GM19023 (cell line): ENCODE measurements at regions not wholly inside any gene's neighbourhood (a gene's known extent, or its start where the extent isn't known, plus 50 kb on each side); places are given as distances from the start of the nearest gene placed in this dataset.
"Not testable (repeated sequence)": the region's sequence is repeated elsewhere in the genome, so short reads cannot be mapped to it uniquely, and the experiment has no call there.

Source experiments
- ATAC-seq: cut with Tn5 transposase; IDR thresholded peaks from one replicate; pipeline ENCODE4 v1.9.1; 2021; ENCODE audit warnings: mild to moderate bottlenecking, moderate library complexity; ENCODE audit not compliant: unreplicated experiment

GRCh38 chr6:164063346-164063745, 648.8 kb downstream of the QKI start:
- no peak for ATAC-seq

- no peak for ATAC-seq
Observed at GRCh38 chr6:164062872-164063271, 648.4 kb downstream of the QKI start.

GRCh38 chr6:164057876-164058275, 643.4 kb downstream of the QKI start:
- ATAC-seq = no peak

- ATAC-seq = no peak
Observed at GRCh38 chr6:164051427-164051826, 636.9 kb downstream of the QKI start.

- ATAC-seq = no peak
Observed at GRCh38 chr6:164049517-164049988, 635.0 kb downstream of the QKI start.

GRCh38 chr6:164048840-164049516, 634.5 kb downstream of the QKI start:
- ATAC-seq = no peak

- ATAC-seq = no peak
Observed at GRCh38 chr6:164045082-164045481, 630.6 kb downstream of the QKI start.

GRCh38 chr6:164043656-164044055, 629.1 kb downstream of the QKI start:
- not testable (repeated sequence) for ATAC-seq

- no peak for ATAC-seq
Observed at GRCh38 chr6:164042212-164042611, 627.7 kb downstream of the QKI start.

- no peak for ATAC-seq
Observed at GRCh38 chr6:164040994-164041393, 626.5 kb downstream of the QKI start.

- no peak for ATAC-seq
Observed at GRCh38 chr6:164039954-164040375, 625.4 kb downstream of the QKI start.

- no peak for ATAC-seq
Observed at GRCh38 chr6:164037171-164037870, 622.8 kb downstream of the QKI start.

GRCh38 chr6:164035900-164036485, 621.5 kb downstream of the QKI start:
- no peak for ATAC-seq

GRCh38 chr6:164034602-164035140, 620.2 kb downstream of the QKI start:
- no peak for ATAC-seq

GRCh38 chr6:164025180-164025579, 610.7 kb downstream of the QKI start:
- ATAC-seq = no peak

GRCh38 chr6:164023535-164023934, 609.0 kb downstream of the QKI start:
- ATAC-seq = no peak

GRCh38 chr6:164022632-164023031, 608.1 kb downstream of the QKI start:
- ATAC-seq = no peak

GRCh38 chr6:164021589-164022250, 607.2 kb downstream of the QKI start:
- ATAC-seq = no peak

GRCh38 chr6:164020142-164020541, 605.6 kb downstream of the QKI start:
- ATAC-seq = no peak

GRCh38 chr6:164018133-164018532, 603.6 kb downstream of the QKI start:
- ATAC-seq = no peak

GRCh38 chr6:164016056-164016455, 601.5 kb downstream of the QKI start:
- ATAC-seq = no peak
